Loucy (cell line): ENCODE measurements at regions not wholly inside any gene's neighbourhood (a gene's known extent, or its start where the extent isn't known, plus 50 kb on each side); places are given as distances from the start of the nearest gene placed in this dataset.

Experiments used
- H2AFZ ChIP-seq: fragments of 200-600 bp; sonication (generic); 2 replicates; pipeline ENCODE4 v1.6.0; 2016; ENCODE audit warnings: antibody characterized with exemption, mild to moderate bottlenecking, low read length, moderate library complexity
- H3F3A ChIP-seq: fragments of 200-600 bp; 2 replicates; pipeline ENCODE4 v1.6.0; 2016; ENCODE audit warnings: antibody characterized with exemption, low read depth, mild to moderate bottlenecking
- H3K27me3 ChIP-seq: fragments of 200-600 bp; sonication (generic); 2 replicates; pipeline ENCODE4 v1.6.1; 2014; ENCODE audit warnings: low read length, mild to moderate bottlenecking; ENCODE audit not compliant: insufficient read depth, poor library complexity, severe bottlenecking
- H3K36me3 ChIP-seq: fragments of 200-600 bp; sonication (generic); 2 replicates; pipeline ENCODE4 v1.6.1; 2016; ENCODE audit warnings: low read length; ENCODE audit not compliant: insufficient read depth
- H3K4me1 ChIP-seq: fragments of 200-600 bp; sonication (generic); 2 replicates; pipeline ENCODE4 v1.5.1; 2014; ENCODE audit warnings: low read length, mild to moderate bottlenecking; ENCODE audit not compliant: insufficient read depth, poor library complexity, severe bottlenecking
- H3K4me2 ChIP-seq: fragments of 200-600 bp; sonication (generic); 2 replicates; pipeline ENCODE4 v1.6.0; 2014; ENCODE audit warnings: antibody characterized with exemption, low read length, low read depth, mild to moderate bottlenecking; ENCODE audit not compliant: poor library complexity, severe bottlenecking
- H3K4me3 ChIP-seq: fragments of 200-600 bp; sonication (generic); 2 replicates; pipeline ENCODE4 v1.5.1; 2014; ENCODE audit warnings: low read length, mild to moderate bottlenecking, mixed read lengths; ENCODE audit not compliant: poor library complexity, severe bottlenecking
- H3K79me2 ChIP-seq: fragments of 200-600 bp; sonication (generic); 2 replicates; pipeline ENCODE4 v1.6.1; 2014; ENCODE audit warnings: low read length; ENCODE audit not compliant: insufficient read depth
- H3K9ac ChIP-seq: fragments of 200-600 bp; sonication (generic); 2 replicates; pipeline ENCODE4 v1.6.0; 2014; ENCODE audit warnings: mild to moderate bottlenecking, low read depth, low read length, moderate library complexity; ENCODE audit not compliant: poor library complexity, severe bottlenecking
- H3K9me2 ChIP-seq: fragments of 200-600 bp; sonication (generic); replicated peaks from 2 replicates; pipeline ENCODE4 v1.6.1; 2016; ENCODE audit warnings: low read depth, low read length, mixed read lengths
- H3K9me3 ChIP-seq: fragments of 200-600 bp; sonication (generic); 2 replicates; pipeline ENCODE4 v1.6.1; 2014; ENCODE audit warnings: mild to moderate bottlenecking, antibody characterized with exemption, low read length, low read depth; ENCODE audit not compliant: insufficient read depth
- H4K20me1 ChIP-seq: fragments of 200-600 bp; sonication (generic); 2 replicates; pipeline ENCODE4 v1.6.0; 2014; ENCODE audit warnings: antibody characterized with exemption, low read length, mild to moderate bottlenecking; ENCODE audit not compliant: insufficient read depth, poor library complexity, severe bottlenecking
- EZH2phosphoT487 ChIP-seq: fragments of 200-600 bp; IDR thresholded peaks from 2 replicates; pipeline ENCODE4 v1.6.1; 2018; ENCODE audit warnings: antibody characterized with exemption, mild to moderate bottlenecking, moderate library complexity, borderline replicate concordance
- TF ChIP-seq, protein P1 (sequence below): fragments of 200-600 bp; sonication (generic); conservative IDR thresholded peaks from 2 replicates; pipeline ENCODE4 v1.5.1; 2014; ENCODE audit warnings: mild to moderate bottlenecking, antibody characterized with exemption, low read length

DNA sequence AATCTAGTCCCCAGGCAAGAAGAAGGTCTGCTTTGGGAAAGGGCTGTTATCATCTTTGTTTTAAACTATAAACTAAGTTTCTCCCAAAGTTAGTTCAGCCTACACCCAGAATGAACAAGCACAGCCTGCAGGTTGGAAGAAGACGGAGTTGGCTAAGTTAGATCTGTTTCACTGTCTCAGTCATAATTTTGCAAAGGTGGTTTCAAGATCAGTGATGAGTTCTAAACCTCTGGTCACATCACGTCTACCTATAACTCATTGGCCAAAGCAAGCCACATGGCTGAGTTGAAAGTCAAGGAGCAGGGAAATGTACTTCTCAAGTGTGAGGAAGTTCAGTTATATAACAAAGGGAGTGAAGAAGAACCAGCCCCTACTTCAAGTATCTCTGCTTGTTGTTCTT is 50.5 kb upstream of the ECI2 start:
- TF ChIP-seq EZH2phosphoT487 = no peak
- TF ChIP-seq, protein P1, sequence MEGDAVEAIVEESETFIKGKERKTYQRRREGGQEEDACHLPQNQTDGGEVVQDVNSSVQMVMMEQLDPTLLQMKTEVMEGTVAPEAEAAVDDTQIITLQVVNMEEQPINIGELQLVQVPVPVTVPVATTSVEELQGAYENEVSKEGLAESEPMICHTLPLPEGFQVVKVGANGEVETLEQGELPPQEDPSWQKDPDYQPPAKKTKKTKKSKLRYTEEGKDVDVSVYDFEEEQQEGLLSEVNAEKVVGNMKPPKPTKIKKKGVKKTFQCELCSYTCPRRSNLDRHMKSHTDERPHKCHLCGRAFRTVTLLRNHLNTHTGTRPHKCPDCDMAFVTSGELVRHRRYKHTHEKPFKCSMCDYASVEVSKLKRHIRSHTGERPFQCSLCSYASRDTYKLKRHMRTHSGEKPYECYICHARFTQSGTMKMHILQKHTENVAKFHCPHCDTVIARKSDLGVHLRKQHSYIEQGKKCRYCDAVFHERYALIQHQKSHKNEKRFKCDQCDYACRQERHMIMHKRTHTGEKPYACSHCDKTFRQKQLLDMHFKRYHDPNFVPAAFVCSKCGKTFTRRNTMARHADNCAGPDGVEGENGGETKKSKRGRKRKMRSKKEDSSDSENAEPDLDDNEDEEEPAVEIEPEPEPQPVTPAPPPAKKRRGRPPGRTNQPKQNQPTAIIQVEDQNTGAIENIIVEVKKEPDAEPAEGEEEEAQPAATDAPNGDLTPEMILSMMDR = no peak

GRCh38 chr6:4185419-4185818 is 50.0 kb upstream of the ECI2 start:
- H2AFZ ChIP-seq = no peak overlapping the region
- H3K4me2 ChIP-seq = no peak overlapping the region
- H3K9me3 ChIP-seq = no peaks in the 10 kb centered on the region
- H3K4me3 ChIP-seq = no peak overlapping the region
- no peaks in the 10 kb centered on the region for H3K79me2 ChIP-seq
- H3K27me3 ChIP-seq = no peaks in the 10 kb centered on the region
- no peaks in the 10 kb centered on the region for H3F3A ChIP-seq
- no peaks in the 10 kb centered on the region for H3K4me1 ChIP-seq
- H4K20me1 ChIP-seq = no peaks in the 10 kb centered on the region
- H3K9me2 ChIP-seq = no peaks in the 10 kb centered on the region
- TF ChIP-seq, protein P1 = no peak
- TF ChIP-seq EZH2phosphoT487 = no peak
- H3K9ac ChIP-seq = no peak overlapping the region
- H3K36me3 ChIP-seq = no peaks in the 10 kb centered on the region

More for the DNA sequence above, 50.5 kb upstream of the ECI2 start:
- no peaks in the 10 kb centered on the region for H3K27me3 ChIP-seq
- H3K9ac ChIP-seq = no peak overlapping the region
- no peaks in the 10 kb centered on the region for H3K79me2 ChIP-seq
- H3F3A ChIP-seq = no peaks in the 10 kb centered on the region
- no peaks in the 10 kb centered on the region for H3K4me1 ChIP-seq
- H3K4me3 ChIP-seq = no peak overlapping the region
- H4K20me1 ChIP-seq = no peaks in the 10 kb centered on the region
- H2AFZ ChIP-seq = no peak overlapping the region
- no peaks in the 10 kb centered on the region for H3K9me2 ChIP-seq
- H3K9me3 ChIP-seq = no peaks in the 10 kb centered on the region
- no peak overlapping the region for H3K4me2 ChIP-seq
- H3K36me3 ChIP-seq = no peaks in the 10 kb centered on the region
